ENCODE measurements at regions not wholly inside any gene's neighbourhood (a gene's known extent, or its start where the extent isn't known, plus 50 kb on each side); places are given as distances from the start of the nearest gene placed in this dataset.

- Histone ChIP-seq H3K36me3 (ENCODE audit: control insufficient read depth, insufficient read depth, low read length) (no peaks in the 10 kb centered on the region), H3K4me3 (ENCODE audit: low read depth, low read length) (no peak overlapping the region), H3K27me3 (ENCODE audit: control insufficient read depth, insufficient read depth, low read length) (no peaks in the 10 kb centered on the region)
- CTCF ChIA-PET, result interaction anchor here (0.7 kb wide), 1 partner anchor 12 kb away, joined by 3 read pairs; no protein-coding TSS in a partner anchor
- POLR2A ChIA-PET, result no interaction called here
- no peak for DNase-seq (ENCODE audit: low read depth)
- TF ChIP-seq CTCF (IDR thresholded peaks at IDR 0.05; ENCODE audit: insufficient read depth, low read depth, low read length), result no peak
Measured at GRCh38 chr20:21862259-21862946, 156.9 kb downstream of the PAX1 start.

- no peaks in the 10 kb centered on the region for H3K36me3 ChIP-seq (ENCODE audit: control insufficient read depth, insufficient read depth, low read length)
- no peak for DNase-seq (ENCODE audit: low read depth)
- H3K4me3 ChIP-seq (ENCODE audit: low read depth, low read length), result no peak overlapping the region
- CTCF ChIA-PET, result no interaction called here
- no peak for TF ChIP-seq CTCF (IDR thresholded peaks at IDR 0.05; ENCODE audit: insufficient read depth, low read depth, low read length)
- H3K27me3 ChIP-seq (ENCODE audit: control insufficient read depth, insufficient read depth, low read length), result no peaks in the 10 kb centered on the region
- POLR2A ChIA-PET, result no interaction called here
Measured at GRCh38 chr20:21840991-21841390, 135.5 kb downstream of the PAX1 start.

- ChIA-PET CTCF (no interaction called here), POLR2A (no interaction called here)
- no peak for DNase-seq (ENCODE audit: low read depth)
- Histone ChIP-seq H3K27me3 (ENCODE audit: control insufficient read depth, insufficient read depth, low read length) (no peaks in the 10 kb centered on the region), H3K36me3 (ENCODE audit: control insufficient read depth, insufficient read depth, low read length) (no peaks in the 10 kb centered on the region), H3K4me3 (ENCODE audit: low read depth, low read length) (no peak overlapping the region)
- TF ChIP-seq CTCF (IDR thresholded peaks at IDR 0.05; ENCODE audit: insufficient read depth, low read depth, low read length), result no peak
Measured at GRCh38 chr20:21839982-21840381, 134.5 kb downstream of the PAX1 start.

DNA sequence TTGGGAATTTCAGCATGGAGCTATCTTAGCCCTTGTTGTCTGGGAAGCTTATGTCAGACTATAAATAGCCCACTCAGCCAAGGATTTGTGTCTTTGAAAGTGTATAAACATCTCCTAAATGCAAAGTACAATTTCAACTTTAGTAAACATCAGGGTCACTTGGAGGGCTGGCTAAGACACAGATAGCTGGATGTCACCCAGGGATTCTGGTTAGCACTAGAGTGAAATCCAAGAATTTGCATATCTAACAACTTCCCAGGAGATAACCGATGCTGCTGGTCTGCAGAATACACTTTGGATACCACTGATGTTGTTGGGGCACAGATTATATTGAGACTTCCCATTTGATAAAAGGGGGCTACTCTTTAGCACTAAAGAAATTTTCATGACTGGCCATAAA is 130.9 kb downstream of the PAX1 start:
- DNase-seq (ENCODE audit: low read depth), result no peak
- H3K36me3 ChIP-seq (ENCODE audit: control insufficient read depth, insufficient read depth, low read length), result no peaks in the 10 kb centered on the region
- CTCF ChIA-PET, result no interaction called here
- no peak for TF ChIP-seq CTCF (IDR thresholded peaks at IDR 0.05; ENCODE audit: insufficient read depth, low read depth, low read length)
- POLR2A ChIA-PET, result no interaction called here
- no peaks in the 10 kb centered on the region for H3K27me3 ChIP-seq (ENCODE audit: control insufficient read depth, insufficient read depth, low read length)
- H3K4me3 ChIP-seq (ENCODE audit: low read depth, low read length), result no peak overlapping the region

GRCh38 chr20:21835042-21835441 is 129.6 kb downstream of the PAX1 start:
- DNase-seq (ENCODE audit: low read depth), result no peak
- TF ChIP-seq CTCF (IDR thresholded peaks at IDR 0.05; ENCODE audit: insufficient read depth, low read depth, low read length), result no peak
- ChIA-PET CTCF (no interaction called here), POLR2A (no interaction called here)
- Histone ChIP-seq H3K4me3 (ENCODE audit: low read depth, low read length) (no peak overlapping the region), H3K27me3 (ENCODE audit: control insufficient read depth, insufficient read depth, low read length) (no peaks in the 10 kb centered on the region), H3K36me3 (ENCODE audit: control insufficient read depth, insufficient read depth, low read length) (no peaks in the 10 kb centered on the region)

Measured in BJ (cell line).